ENCODE measurements at regions not wholly inside any gene's neighbourhood (a gene's known extent, or its start where the extent isn't known, plus 50 kb on each side); places are given as distances from the start of the nearest gene placed in this dataset.

GRCh38 chr2:13114391-13114790 lies 397.7 kb downstream of the TRIB2 start:
- no peak for TF ChIP-seq POLR2A (IDR thresholded peaks at IDR 0.05; ENCODE audit: control extremely low read depth in 1 of 2, low read depth in 2 of 2, low read length in 2 of 2)
- no peak for TF ChIP-seq TCF12 (IDR thresholded peaks at IDR 0.05; ENCODE audit: low read depth, low read length)
- TF ChIP-seq CTCF (IDR thresholded peaks at IDR 0.05; ENCODE audit: control extremely low read depth in 1 of 3, insufficient read depth in 1 of 3, low read depth in 1 of 3, low read length in 3 of 3): no peak
- no peak for TF ChIP-seq JUND (IDR thresholded peaks at IDR 0.05; ENCODE audit: low read length)
- no peak for TF ChIP-seq RAD21 (IDR thresholded peaks at IDR 0.05 in 1 of 2, conservative IDR thresholded peaks at IDR 0.05 in 1 of 2; ENCODE audit: low read depth in 2 of 2, low read length in 2 of 2)
- TF ChIP-seq SUZ12 (IDR thresholded peaks at IDR 0.05; ENCODE audit: low read length): no peak

Data from H1 (cell line).